DND-41 (cell line): ENCODE measurements at regions not wholly inside any gene's neighbourhood (a gene's known extent, or its start where the extent isn't known, plus 50 kb on each side); places are given as distances from the start of the nearest gene placed in this dataset.

Experiments
- ATAC-seq: fragments of 200-7000 bp; cut with Tn5 transposase; 3 replicates; pipeline ENCODE4 v1.9.1; 2021; ENCODE audit warnings: low read depth; ENCODE audit not compliant: insufficient read depth
- DNase-seq: peaks from one replicate; pipeline ENCODE4 v3.0.0-alpha.2; 2020
- H2AFZ ChIP-seq: 2 replicates; pipeline ENCODE4 v1.6.0; 2012; ENCODE audit warnings: low read depth, low read length
- H3K27ac ChIP-seq: 2 replicates; pipeline ENCODE4 v1.5.1; 2012; ENCODE audit warnings: low read length, inconsistent platforms
- H3K27me3 ChIP-seq: fragments of 200-600 bp; sonication (generic); 2 replicates; pipeline ENCODE4 v1.6.0; 2012; ENCODE audit warnings: low read length, mild to moderate bottlenecking, inconsistent platforms; ENCODE audit not compliant: insufficient read depth, poor library complexity
- H3K36me3 ChIP-seq: 2 replicates; pipeline ENCODE4 v1.5.1; 2012; ENCODE audit warnings: low read length, inconsistent platforms; ENCODE audit not compliant: insufficient read depth
- H3K4me1 ChIP-seq: 2 replicates; pipeline ENCODE4 v1.5.1; 2012; ENCODE audit warnings: mild to moderate bottlenecking, low read length; ENCODE audit not compliant: insufficient read depth
- H3K4me2 ChIP-seq: 2 replicates; pipeline ENCODE4 v1.6.0; 2012; ENCODE audit warnings: mild to moderate bottlenecking, moderate library complexity, low read length, inconsistent platforms; ENCODE audit not compliant: insufficient read depth
- H3K4me3 ChIP-seq, 2 experiments: fragments of 200-600 bp in 1 of 2; shearing (Covaris generic) in 1 of 2; 2 replicates each; pipeline ENCODE4 v1.5.1; 2012 to 2016; ENCODE audit warnings: inconsistent platforms in 2 of 2, low read length in 2 of 2, mild to moderate bottlenecking in 2 of 2, low read depth in 1 of 2, moderate library complexity in 1 of 2
- H3K79me2 ChIP-seq: 2 replicates; pipeline ENCODE4 v1.6.0; 2012; ENCODE audit warnings: low read length, inconsistent platforms; ENCODE audit not compliant: insufficient read depth
- H3K9ac ChIP-seq: 2 replicates; pipeline ENCODE4 v1.6.0; 2012; ENCODE audit warnings: low read depth, mild to moderate bottlenecking, inconsistent platforms, low read length, moderate library complexity
- H3K9me3 ChIP-seq: 2 replicates; pipeline ENCODE4 v1.5.1; 2012; ENCODE audit warnings: low read length, moderate library complexity, mild to moderate bottlenecking, inconsistent platforms; ENCODE audit not compliant: insufficient read depth, severe bottlenecking
- H4K20me1 ChIP-seq: 2 replicates; pipeline ENCODE4 v1.6.0; 2012; ENCODE audit warnings: low read length; ENCODE audit not compliant: insufficient read depth
- CTCF ChIP-seq: IDR thresholded peaks from 2 replicates; pipeline ENCODE4 v1.5.1; 2012; ENCODE audit warnings: borderline replicate concordance, low read length, moderate library complexity, mild to moderate bottlenecking; ENCODE audit not compliant: poor library complexity, severe bottlenecking; ENCODE audit errors: extremely low read depth
- EZH2 ChIP-seq: IDR thresholded peaks from 3 replicates; pipeline ENCODE4 v1.6.1; 2012; ENCODE audit warnings: borderline replicate concordance, low read depth, mild to moderate bottlenecking, moderate library complexity, low read length, inconsistent platforms; ENCODE audit not compliant: severe bottlenecking

GRCh38 chr4:123866796-123867195 is 470.2 kb downstream of the SPRY1 start:
- no peaks in the 10 kb centered on the region for H4K20me1 ChIP-seq
- ATAC-seq: no peak
- no peaks in the 10 kb centered on the region for H3K27me3 ChIP-seq
- no peak for DNase-seq
- no peak overlapping the region for H3K4me3 ChIP-seq
- H3K79me2 ChIP-seq: no peaks in the 10 kb centered on the region
- no peaks in the 10 kb centered on the region for H3K4me1 ChIP-seq
- no peaks in the 10 kb centered on the region for H3K36me3 ChIP-seq
- H2AFZ ChIP-seq: no peak overlapping the region
- no peaks in the 10 kb centered on the region for H3K9me3 ChIP-seq
- TF ChIP-seq EZH2: no peak
- TF ChIP-seq CTCF: no peak
- no peak overlapping the region for H3K9ac ChIP-seq
- no peak overlapping the region for H3K27ac ChIP-seq
- no peak overlapping the region for H3K4me2 ChIP-seq

GRCh38 chr4:123867910-123868587 is 471.5 kb downstream of the SPRY1 start:
- no peaks in the 10 kb centered on the region for H4K20me1 ChIP-seq
- no peaks in the 10 kb centered on the region for H3K4me1 ChIP-seq
- no peak overlapping the region for H3K4me3 ChIP-seq
- TF ChIP-seq EZH2 (no peak), CTCF (no peak)
- no peak overlapping the region for H3K9ac ChIP-seq
- no peaks in the 10 kb centered on the region for H3K79me2 ChIP-seq
- no peak overlapping the region for H3K27ac ChIP-seq
- DNase-seq: no peak
- no peak for ATAC-seq
- H3K4me2 ChIP-seq: no peak overlapping the region
- no peak overlapping the region for H2AFZ ChIP-seq
- H3K9me3 ChIP-seq: no peaks in the 10 kb centered on the region
- H3K27me3 ChIP-seq: no peaks in the 10 kb centered on the region
- no peaks in the 10 kb centered on the region for H3K36me3 ChIP-seq

DNA sequence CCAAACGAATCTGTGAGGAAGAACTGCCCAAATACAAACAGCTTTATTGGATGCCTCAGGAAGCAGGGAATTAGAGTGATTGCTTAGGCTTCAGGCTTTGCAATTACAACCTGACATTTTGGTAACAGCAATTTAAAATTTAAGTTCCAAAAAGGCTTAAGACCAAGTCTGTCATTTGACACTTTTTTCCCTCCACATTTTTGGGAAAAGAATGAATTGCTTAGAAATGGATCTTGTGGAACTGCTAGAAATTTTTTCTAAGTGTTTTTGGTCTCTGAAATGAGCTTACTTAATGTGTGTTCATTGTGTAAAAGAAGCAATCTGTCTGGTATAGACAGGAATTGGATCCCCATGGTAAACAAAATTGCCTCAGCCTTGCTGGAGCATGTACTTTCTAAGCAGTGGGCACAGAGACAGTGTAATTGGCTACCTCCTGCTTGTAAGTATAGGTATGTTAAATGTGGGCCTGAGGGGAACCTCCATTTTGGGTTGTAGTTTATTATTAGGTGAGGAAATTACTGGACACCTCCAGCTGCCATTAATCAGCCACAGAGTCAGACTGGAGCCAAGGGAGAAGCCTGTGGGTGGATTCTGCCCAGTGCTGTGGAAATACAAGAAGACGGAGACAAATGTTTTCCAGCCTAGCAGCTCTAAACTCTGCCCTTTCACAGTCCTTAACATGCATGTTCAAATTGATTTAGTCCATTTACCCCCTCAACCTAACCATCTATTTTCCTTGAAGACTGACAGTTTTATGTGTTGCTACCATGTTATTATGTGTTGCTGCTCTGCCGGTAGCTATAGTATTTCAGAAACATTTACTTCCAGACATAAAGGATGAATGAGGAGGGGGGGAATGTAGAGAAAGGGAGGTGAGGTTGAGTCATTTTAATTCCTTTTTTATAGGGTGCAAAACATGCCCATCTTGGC is 473.0 kb downstream of the SPRY1 start:
- Histone ChIP-seq H3K36me3 (no peaks in the 10 kb centered on the region), H3K27ac (no peak overlapping the region), H3K79me2 (no peaks in the 10 kb centered on the region), H3K27me3 (no peaks in the 10 kb centered on the region), H3K4me1 (no peaks in the 10 kb centered on the region), H3K4me2 (no peak overlapping the region), H4K20me1 (no peaks in the 10 kb centered on the region), H2AFZ (no peak overlapping the region), H3K9me3 (no peaks in the 10 kb centered on the region), H3K9ac (no peak overlapping the region), H3K4me3 (no peak overlapping the region)
- DNase-seq: no peak
- TF ChIP-seq CTCF (no peak), EZH2 (no peak)
- no peak for ATAC-seq
